GM12891 (cell line): ENCODE measurements at regions not wholly inside any gene's neighbourhood (a gene's known extent, or its start where the extent isn't known, plus 50 kb on each side); places are given as distances from the start of the nearest gene placed in this dataset.

ENCODE experiments used
- POLR2A ChIP-seq: IDR thresholded peaks from 2 replicates; pipeline ENCODE4 v1.6.1; 2011; ENCODE audit warnings: low read depth, low read length, control low read depth
- POLR2AphosphoS5 ChIP-seq: IDR thresholded peaks from 2 replicates; pipeline ENCODE4 v1.6.1; 2011; ENCODE audit warnings: low read depth, low read length, control low read depth

GRCh38 chr13:65410791-65411190 lies 1819.3 kb downstream of the PCDH9 start:
- no peak for TF ChIP-seq POLR2A
- no peak for TF ChIP-seq POLR2AphosphoS5
